ENCODE measurements at regions not wholly inside any gene's neighbourhood (a gene's known extent, or its start where the extent isn't known, plus 50 kb on each side); places are given as distances from the start of the nearest gene placed in this dataset.

GRCh38 chr6:148142821-148143220 is 199.8 kb upstream of the SASH1 start:
- DNase-seq (ENCODE audit: low read depth in 1 of 2, low spot score in 1 of 2): no peak

- DNase-seq (ENCODE audit: low read depth in 1 of 2, low spot score in 1 of 2): no peak
Observed at GRCh38 chr6:148143771-148144170, 198.9 kb upstream of the SASH1 start.

GRCh38 chr6:148144917-148145521 is 197.6 kb upstream of the SASH1 start:
- DNase-seq (ENCODE audit: low read depth in 1 of 2, low spot score in 1 of 2): peak; percentile 13 to 23

- DNase-seq (ENCODE audit: low read depth in 1 of 2, low spot score in 1 of 2): peak in 1 of 2 donors; percentile 24
Observed at GRCh38 chr6:148146717-148147462, 195.7 kb upstream of the SASH1 start.

GRCh38 chr6:148147463-148147830 is 195.2 kb upstream of the SASH1 start:
- no peak for DNase-seq (ENCODE audit: low read depth in 1 of 2, low spot score in 1 of 2)

- no peak for DNase-seq (ENCODE audit: low read depth in 1 of 2, low spot score in 1 of 2)
Observed at GRCh38 chr6:148151896-148152643, 190.6 kb upstream of the SASH1 start.

GRCh38 chr6:148154668-148155067 is 188.0 kb upstream of the SASH1 start:
- no peak for DNase-seq (ENCODE audit: low read depth in 1 of 2, low spot score in 1 of 2)

- no peak for DNase-seq (ENCODE audit: low read depth in 1 of 2, low spot score in 1 of 2)
Observed at GRCh38 chr6:148155293-148155692, 187.3 kb upstream of the SASH1 start.

GRCh38 chr6:148157841-148158240 is 184.8 kb upstream of the SASH1 start:
- DNase-seq (ENCODE audit: low read depth in 1 of 2, low spot score in 1 of 2): no peak

- DNase-seq (ENCODE audit: low read depth in 1 of 2, low spot score in 1 of 2): no peak
Observed at GRCh38 chr6:148164645-148165044, 178.0 kb upstream of the SASH1 start.

GRCh38 chr6:148166339-148166968 is 176.2 kb upstream of the SASH1 start:
- no peak for DNase-seq (ENCODE audit: low read depth in 1 of 2, low spot score in 1 of 2)

- DNase-seq (ENCODE audit: low read depth in 1 of 2, low spot score in 1 of 2): no peak
Observed at GRCh38 chr6:148169706-148170105, 172.9 kb upstream of the SASH1 start.

- no peak for DNase-seq (ENCODE audit: low read depth in 1 of 2, low spot score in 1 of 2)
Observed at GRCh38 chr6:148170286-148170685, 172.4 kb upstream of the SASH1 start.

GRCh38 chr6:148173548-148173947 is 169.1 kb upstream of the SASH1 start:
- DNase-seq (ENCODE audit: low read depth in 1 of 2, low spot score in 1 of 2): no peak

- DNase-seq (ENCODE audit: low read depth in 1 of 2, low spot score in 1 of 2): no peak
Observed at GRCh38 chr6:148175550-148176188, 167.0 kb upstream of the SASH1 start.

- no peak for DNase-seq (ENCODE audit: low read depth in 1 of 2, low spot score in 1 of 2)
Observed at GRCh38 chr6:148177589-148178233, 164.9 kb upstream of the SASH1 start.

- no peak for DNase-seq (ENCODE audit: low read depth in 1 of 2, low spot score in 1 of 2)
Observed at GRCh38 chr6:148179786-148180185, 162.9 kb upstream of the SASH1 start.

GRCh38 chr6:148182378-148182777 is 160.3 kb upstream of the SASH1 start:
- DNase-seq (ENCODE audit: low read depth in 1 of 2, low spot score in 1 of 2): no peak

GRCh38 chr6:148183776-148184175 is 158.9 kb upstream of the SASH1 start:
- no peak for DNase-seq (ENCODE audit: low read depth in 1 of 2, low spot score in 1 of 2)

GRCh38 chr6:148186916-148187315 is 155.7 kb upstream of the SASH1 start:
- DNase-seq (ENCODE audit: low read depth in 1 of 2, low spot score in 1 of 2): no peak

GRCh38 chr6:148192310-148192709 is 150.3 kb upstream of the SASH1 start:
- DNase-seq (ENCODE audit: low read depth in 1 of 2, low spot score in 1 of 2): no peak
